Activated naive CD4-positive, alpha-beta T cell treated with anti-CD3 and anti-CD28 coated beads, Interleukin-2, amount 50 U/mL, for 72 hours (primary cell): ENCODE measurements at regions not wholly inside any gene's neighbourhood (a gene's known extent, or its start where the extent isn't known, plus 50 kb on each side); places are given as distances from the start of the nearest gene placed in this dataset.
"Not testable (repeated sequence)": the region's sequence is repeated elsewhere in the genome, so short reads cannot be mapped to it uniquely, and the experiment has no call there.

Source experiments
- ATAC-seq, 2 donors: fragments of 150-1000 bp; cut with Tn5 transposase; 2 replicates each; pipeline ENCODE4 v1.10.0; 2021; ENCODE audit warnings: mild to moderate bottlenecking in 2 of 2, moderate library complexity in 2 of 2
- DNase-seq, 2 donors: peaks; one replicate each; pipeline ENCODE4 v3.0.0; 2021 to 2022; ENCODE audit warnings: low spot score in 2 of 2
- H3K27ac Mint-ChIP-seq, 2 donors: one replicate each; pipeline ENCODE4 v1.8.0; 2022; ENCODE audit warnings: mild to moderate bottlenecking in 2 of 2, mixed read lengths in 2 of 2
- H3K36me3 Mint-ChIP-seq, 2 donors: one replicate each; pipeline ENCODE4 v1.8.0; 2022; ENCODE audit warnings: mixed read lengths in 2 of 2
- H3K9me3 Mint-ChIP-seq, 2 donors: one replicate each; pipeline ENCODE4 v1.8.0; 2022; ENCODE audit warnings: mixed read lengths in 2 of 2

DNA sequence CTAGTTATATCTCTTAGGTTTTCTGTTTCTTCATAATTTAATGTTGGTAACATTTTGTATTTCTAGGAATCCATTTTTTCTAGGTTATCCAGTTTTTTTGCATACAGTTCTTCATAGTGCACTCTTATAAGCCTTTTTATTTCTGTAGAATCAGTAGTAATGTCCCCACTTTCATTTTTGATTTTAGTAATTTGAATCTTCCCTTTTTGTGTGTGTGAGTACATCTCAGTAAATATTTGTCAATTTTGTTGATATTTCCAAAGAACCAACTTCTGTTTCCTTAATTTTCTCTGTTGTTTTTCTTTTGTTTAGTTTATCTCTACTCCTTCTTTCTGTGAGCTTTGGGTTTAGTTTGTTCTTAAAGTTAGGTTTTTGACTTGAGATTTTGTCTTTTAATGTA, 507.3 kb upstream of the RGS6 start:
- Mint-ChIP-seq H3K36me3 (peaks cover 28 to 57% of the 10 kb centered on the region in 2 donors), H3K9me3 (peaks cover 12 to 15% of the 10 kb centered on the region in 2 donors), H3K27ac (no peak overlapping the region)
- no peak for DNase-seq
- ATAC-seq: no peak

GRCh38 chr14:71426001-71426400, 506.2 kb upstream of the RGS6 start:
- no peak overlapping the region for H3K27ac Mint-ChIP-seq
- ATAC-seq (no peak), DNase-seq (no peak)
- H3K9me3 Mint-ChIP-seq: peaks cover 12 to 15% of the 10 kb centered on the region in 2 donors
- H3K36me3 Mint-ChIP-seq: peaks cover 28 to 57% of the 10 kb centered on the region in 2 donors

DNA sequence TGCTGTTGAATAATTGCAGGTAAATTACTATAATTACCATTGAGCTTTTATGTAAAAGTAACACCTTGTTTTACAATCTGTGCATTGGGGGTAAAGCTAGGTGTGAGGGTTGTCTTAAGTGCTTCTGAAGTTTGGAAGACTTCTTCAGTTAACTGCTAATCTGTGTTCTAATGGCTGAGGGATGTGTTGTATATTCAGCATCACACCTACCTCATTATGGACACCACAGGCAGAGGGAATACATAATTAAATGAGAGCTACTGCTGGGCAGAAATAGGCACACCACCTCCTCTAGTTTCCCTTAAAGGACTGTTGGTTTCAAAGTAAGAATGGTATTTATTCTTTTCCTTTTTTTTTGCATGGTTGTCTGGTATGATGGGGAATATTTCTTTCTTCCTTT, 502.3 kb upstream of the RGS6 start:
- no peak for ATAC-seq
- Mint-ChIP-seq H3K9me3 (peaks cover 5 to 6% of the 10 kb centered on the region in 2 donors), H3K36me3 (peaks cover 18 to 29% of the 10 kb centered on the region in 2 donors), H3K27ac (no peak overlapping the region)
- DNase-seq: no peak

DNA sequence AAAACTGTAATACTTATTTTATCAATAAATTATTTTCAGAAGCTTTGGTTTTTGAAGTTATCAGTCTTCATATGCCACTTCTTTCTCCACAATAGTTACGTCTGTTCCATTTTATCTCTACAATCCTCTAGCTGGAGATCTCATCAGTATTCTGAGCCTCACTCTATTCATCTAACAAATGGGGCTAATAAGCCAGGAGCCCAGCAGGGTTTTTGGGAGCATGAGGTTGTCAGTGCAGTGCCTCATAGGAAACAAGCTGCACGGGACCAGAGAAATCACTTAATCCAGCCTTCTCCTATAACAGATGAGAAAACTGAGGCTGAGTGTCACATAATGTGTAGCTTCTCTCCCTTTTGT, 501.9 kb upstream of the RGS6 start:
- Mint-ChIP-seq H3K9me3 (peaks cover 3% of the 10 kb centered on the region in 2 donors), H3K36me3 (peaks cover 14 to 25% of the 10 kb centered on the region in 2 donors), H3K27ac (no peak overlapping the region)
- no peak for DNase-seq
- ATAC-seq: no peak

- DNase-seq (no peak), ATAC-seq (no peak)
- no peaks in the 10 kb centered on the region for H3K9me3 Mint-ChIP-seq
- no peak overlapping the region for H3K27ac Mint-ChIP-seq
- H3K36me3 Mint-ChIP-seq: peaks cover 11 to 20% of the 10 kb centered on the region in 2 donors
Observed at GRCh38 chr14:71430678-71431376, 501.4 kb upstream of the RGS6 start.

DNA sequence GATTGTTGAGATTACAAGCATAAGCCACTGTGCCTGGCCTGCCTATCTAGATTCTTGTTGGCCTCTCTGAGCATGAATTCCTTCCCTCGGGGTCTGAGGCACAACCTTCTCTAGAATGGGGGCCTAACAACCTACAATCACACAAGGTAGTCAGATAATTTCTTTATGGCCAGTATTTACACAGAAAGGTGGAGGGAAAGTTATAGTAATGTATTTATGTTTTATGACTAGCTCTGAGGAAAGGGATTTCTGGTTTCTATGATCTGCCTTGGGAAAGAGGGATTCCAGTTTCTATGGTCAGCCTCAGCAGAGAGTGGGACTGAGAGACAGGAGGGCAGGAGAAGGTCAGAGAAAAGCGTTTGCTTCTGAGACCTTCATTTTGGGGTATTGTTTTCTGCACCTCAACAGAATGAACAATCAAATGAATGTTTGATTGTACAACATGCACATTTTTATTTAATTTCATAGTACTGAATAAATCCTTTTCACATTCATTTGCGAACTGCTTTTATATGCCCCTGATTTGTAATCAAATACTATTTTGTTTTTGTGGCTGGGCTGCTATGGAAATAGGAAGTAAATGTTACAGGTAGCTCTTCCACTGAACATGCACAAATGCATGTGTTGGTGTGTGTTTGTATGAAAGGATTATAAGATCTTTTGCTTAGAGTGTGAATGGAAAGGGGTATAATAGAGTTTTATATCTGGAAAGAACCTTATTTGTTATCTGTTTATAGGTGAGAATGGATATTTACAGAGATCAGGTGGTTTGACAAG, 499.7 kb upstream of the RGS6 start:
- H3K9me3 Mint-ChIP-seq: no peaks in the 10 kb centered on the region
- H3K27ac Mint-ChIP-seq: no peak overlapping the region
- peaks cover 2 to 3% of the 10 kb centered on the region in 2 donors for H3K36me3 Mint-ChIP-seq
- no peak for DNase-seq
- ATAC-seq: no peak

- H3K9me3 Mint-ChIP-seq: no peaks in the 10 kb centered on the region
- no peaks in the 10 kb centered on the region for H3K36me3 Mint-ChIP-seq
- DNase-seq: no peak
- H3K27ac Mint-ChIP-seq: no peak overlapping the region
- ATAC-seq: no peak
Observed at GRCh38 chr14:71433303-71433702, 498.9 kb upstream of the RGS6 start.

- not testable (repeated sequence) for H3K27ac Mint-ChIP-seq, DNase-seq, ATAC-seq, H3K9me3 Mint-ChIP-seq
- peaks cover 0 to 10% of the 10 kb centered on the region in 2 donors for H3K36me3 Mint-ChIP-seq
Observed at GRCh38 chr14:71435641-71436040, 496.6 kb upstream of the RGS6 start.

DNA sequence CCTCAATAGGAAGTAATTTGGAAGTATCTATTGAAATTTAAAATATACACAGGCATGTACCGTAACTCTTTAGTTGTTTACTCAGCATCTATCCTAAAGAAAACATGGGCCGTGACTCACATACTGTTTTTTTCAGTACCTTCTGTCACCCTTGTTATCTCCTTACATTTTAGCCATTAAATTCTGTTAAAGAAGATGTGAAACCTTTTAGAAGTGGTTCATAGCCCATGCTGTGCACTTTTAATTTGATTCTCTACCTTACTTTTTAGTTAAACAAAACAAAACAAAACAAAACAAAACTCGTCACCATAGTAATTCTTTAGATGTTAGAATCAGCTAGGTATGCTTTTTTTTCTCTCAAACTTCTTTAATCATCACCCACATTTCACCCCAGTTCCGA, 494.4 kb upstream of the RGS6 start:
- peak in 1 of 2 donors; percentile 51 for ATAC-seq
- Mint-ChIP-seq H3K9me3 (no peaks in the 10 kb centered on the region), H3K27ac (no peak overlapping the region), H3K36me3 (peaks cover 0 to 10% of the 10 kb centered on the region in 2 donors)
- DNase-seq: no peak

DNA sequence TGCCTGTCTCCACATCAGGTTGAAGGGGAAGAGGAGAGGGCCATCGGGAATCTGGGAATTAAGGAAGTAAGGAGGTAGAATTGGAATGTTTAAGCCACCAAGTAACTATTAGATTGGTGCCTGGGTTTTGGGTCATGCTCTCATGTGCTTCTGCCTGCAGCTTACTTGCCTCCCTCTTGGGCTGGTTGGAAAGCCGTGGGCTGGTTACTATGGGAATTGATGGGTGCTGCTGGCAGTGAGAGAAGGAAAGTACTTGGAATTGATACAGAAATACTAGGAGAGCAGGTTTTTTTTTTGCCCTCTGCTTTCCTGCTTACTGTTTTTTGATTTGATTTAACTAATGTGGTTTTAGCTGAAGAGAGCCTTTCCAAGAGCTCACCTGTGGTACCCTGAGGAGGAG, 493.5 kb upstream of the RGS6 start:
- DNase-seq: no peak
- no peak for ATAC-seq
- H3K36me3 Mint-ChIP-seq: peaks cover 0 to 10% of the 10 kb centered on the region in 2 donors
- no peak overlapping the region for H3K27ac Mint-ChIP-seq
- H3K9me3 Mint-ChIP-seq: no peaks in the 10 kb centered on the region

- Mint-ChIP-seq H3K9me3 (no peaks in the 10 kb centered on the region), H3K27ac (no peak overlapping the region), H3K36me3 (peaks cover 0 to 10% of the 10 kb centered on the region in 2 donors)
- DNase-seq (no peak), ATAC-seq (no peak)
Observed at GRCh38 chr14:71441126-71441525, 491.1 kb upstream of the RGS6 start.

GRCh38 chr14:71444030-71444822, 488.0 kb upstream of the RGS6 start:
- no peaks in the 10 kb centered on the region for H3K9me3 Mint-ChIP-seq
- DNase-seq: no peak
- ATAC-seq: no peak
- H3K36me3 Mint-ChIP-seq: peaks cover 0 to 6% of the 10 kb centered on the region in 2 donors
- no peak overlapping the region for H3K27ac Mint-ChIP-seq

- DNase-seq (no peak), ATAC-seq (no peak)
- H3K9me3 Mint-ChIP-seq: no peaks in the 10 kb centered on the region
- no peak overlapping the region for H3K27ac Mint-ChIP-seq
- H3K36me3 Mint-ChIP-seq: no peaks in the 10 kb centered on the region
Observed at GRCh38 chr14:71448431-71449315, 483.6 kb upstream of the RGS6 start.

DNA sequence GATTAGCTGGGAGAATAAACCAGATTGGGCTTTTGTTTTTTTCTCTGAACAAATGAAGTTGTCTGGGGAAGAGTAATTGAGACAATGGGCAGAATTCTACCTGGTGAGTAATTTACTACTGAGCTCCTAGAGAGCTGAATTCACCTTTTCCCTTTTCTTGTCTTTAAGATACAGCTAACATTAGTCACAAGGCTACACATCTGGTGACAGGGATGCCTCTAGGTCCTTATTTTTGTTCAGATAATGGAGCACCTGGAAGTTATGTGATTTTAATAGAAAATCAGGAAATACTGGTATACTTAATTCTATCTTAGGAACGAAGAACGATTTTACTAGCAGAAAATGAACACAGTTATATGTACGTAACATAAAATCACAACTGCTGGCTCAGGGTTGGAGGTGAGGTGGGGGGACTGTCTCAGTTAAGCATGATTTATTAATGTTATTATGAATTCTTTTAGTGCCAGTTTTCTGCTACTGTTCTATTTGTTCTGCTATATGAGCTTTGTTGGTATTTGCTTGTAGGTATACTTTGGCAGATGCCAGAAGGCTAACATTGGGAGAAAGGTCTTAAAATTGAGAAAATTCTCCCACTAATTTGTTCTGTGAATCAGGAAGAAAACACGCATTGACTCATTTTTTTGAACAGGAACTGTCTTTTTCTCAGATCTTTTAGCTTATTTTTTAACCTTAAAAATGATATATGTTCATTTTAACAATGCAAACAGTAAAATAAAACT, 482.7 kb upstream of the RGS6 start:
- H3K36me3 Mint-ChIP-seq: no peaks in the 10 kb centered on the region
- H3K9me3 Mint-ChIP-seq: no peaks in the 10 kb centered on the region
- no peak overlapping the region for H3K27ac Mint-ChIP-seq
- no peak for DNase-seq
- no peak for ATAC-seq

DNA sequence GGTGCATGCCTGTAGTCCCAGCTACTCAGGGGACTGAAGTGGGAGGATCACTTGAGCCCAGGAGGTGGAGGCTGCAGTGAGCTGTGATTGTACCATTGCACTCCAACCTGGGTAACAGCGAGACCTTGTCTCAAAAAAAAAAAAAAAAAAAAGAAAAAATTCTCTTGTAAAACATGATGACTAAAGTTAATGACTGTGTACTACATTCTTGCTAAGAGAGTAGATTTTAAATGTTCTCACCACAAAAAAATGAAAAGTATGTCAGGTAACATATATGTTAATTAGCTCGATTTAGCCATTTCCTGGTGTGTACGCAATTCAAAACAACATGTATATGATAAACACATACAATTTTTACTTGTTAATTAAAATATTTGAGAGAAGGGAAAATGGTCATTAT, 480.7 kb upstream of the RGS6 start:
- ATAC-seq (no peak), DNase-seq (no peak)
- H3K27ac Mint-ChIP-seq: no peak overlapping the region
- no peaks in the 10 kb centered on the region for H3K9me3 Mint-ChIP-seq
- H3K36me3 Mint-ChIP-seq: no peaks in the 10 kb centered on the region

DNA sequence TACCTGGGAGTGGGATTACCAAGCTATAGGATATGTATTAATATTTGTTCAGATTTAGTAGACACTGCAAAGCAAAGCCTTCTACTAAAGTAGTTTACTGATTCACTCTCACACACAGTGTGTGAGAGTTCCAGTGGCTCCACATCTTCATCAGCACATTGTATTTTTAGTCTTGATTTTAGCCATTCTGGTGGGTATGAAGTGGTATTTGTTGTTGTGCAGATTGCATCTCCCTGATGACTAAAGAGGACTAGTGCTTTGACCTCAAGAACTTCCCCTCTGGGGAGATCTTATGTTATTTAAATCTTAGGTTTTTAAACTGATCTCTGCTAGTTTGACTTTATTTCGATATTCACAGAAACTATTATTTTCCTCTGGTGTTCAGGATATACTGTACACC, 479.7 kb upstream of the RGS6 start:
- no peak overlapping the region for H3K27ac Mint-ChIP-seq
- peak; percentile 51 to 85 for ATAC-seq

More for the DNA sequence above, 479.7 kb upstream of the RGS6 start:
- DNase-seq: no peak
- Mint-ChIP-seq H3K9me3 (no peaks in the 10 kb centered on the region), H3K36me3 (no peaks in the 10 kb centered on the region)
